Calu3 (cell line): ENCODE measurements at regions not wholly inside any gene's neighbourhood (a gene's known extent, or its start where the extent isn't known, plus 50 kb on each side); places are given as distances from the start of the nearest gene placed in this dataset.

ENCODE experiments used
- BruUV-seq: library from RNA; stranded (reverse); fragments of 400-500 nt; replicated peaks from 2 replicates; lab custom pipeline; 2021; lab: Mats Ljungman, UMichigan
- CTCF ChIA-PET: fragments of 300-600 bp; sonication (Branson Sonifier 250); formaldehyde crosslinking; loops from one replicate; lab custom pipeline; 2022; ENCODE audit warnings: antibody characterized with exemption; lab: Charles Lee
- DNase-seq: peaks from one replicate; pipeline ENCODE4 v3.0.0; 2022
- H3K27ac Mint-ChIP-seq: one replicate; pipeline ENCODE4 v1.8.0; 2022; ENCODE audit warnings: mixed read lengths; ENCODE audit not compliant: unreplicated experiment
- H3K27me3 Mint-ChIP-seq: one replicate; pipeline ENCODE4 v1.8.0; 2022; ENCODE audit warnings: mixed read lengths; ENCODE audit not compliant: unreplicated experiment
- H3K36me3 Mint-ChIP-seq: one replicate; pipeline ENCODE4 v1.8.0; 2022; ENCODE audit warnings: mild to moderate bottlenecking, moderate library complexity, mixed read lengths; ENCODE audit not compliant: insufficient read depth, unreplicated experiment
- H3K4me1 Mint-ChIP-seq: one replicate; pipeline ENCODE4 v1.8.0; 2022; ENCODE audit warnings: mild to moderate bottlenecking, low read depth, mixed read lengths; ENCODE audit not compliant: unreplicated experiment
- H3K4me3 Mint-ChIP-seq: one replicate; pipeline ENCODE4 v1.8.0; 2022; ENCODE audit warnings: mild to moderate bottlenecking, low read depth, moderate library complexity, mixed read lengths; ENCODE audit not compliant: unreplicated experiment
- H3K9me3 Mint-ChIP-seq: one replicate; pipeline ENCODE4 v1.8.0; 2022; ENCODE audit warnings: low read depth, mixed read lengths; ENCODE audit not compliant: unreplicated experiment
- CTCF ChIP-seq: fragments of 200-600 bp; IDR thresholded peaks from one replicate; pipeline ENCODE4 v1.8.0; 2022; ENCODE audit warnings: antibody characterized with exemption; ENCODE audit not compliant: unreplicated experiment
- intact Hi-C: fragments of 100-400 bp; cut with micrococcal nuclease; formaldehyde crosslinking; loops from one replicate; pipeline ENCODE4 v1.10.0; 2022; ENCODE audit not compliant: unreplicated experiment

DNA sequence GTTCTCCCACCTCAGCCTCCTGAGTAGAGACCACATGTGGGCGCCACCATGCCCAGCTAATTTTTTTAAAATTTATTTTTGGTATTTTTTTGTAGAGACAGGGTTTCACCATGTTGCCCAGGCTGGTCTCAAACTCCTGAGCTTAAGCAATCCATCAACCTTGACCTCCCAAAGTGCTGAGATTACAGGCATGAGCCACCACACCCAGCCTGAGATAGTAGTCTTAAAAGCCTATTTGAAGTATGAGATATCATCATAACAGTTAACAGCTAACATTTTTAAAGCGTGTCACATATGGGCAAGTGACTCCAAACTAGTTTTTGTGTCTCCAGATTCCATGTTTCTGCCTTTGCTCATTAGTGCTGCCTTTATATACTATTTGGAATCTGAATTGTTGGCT, 74.6 kb upstream of the WSCD2 start:
- CTCF ChIA-PET, result no interaction called here
- no peak for TF ChIP-seq CTCF
- Mint-ChIP-seq H3K9me3 (no peaks in the 10 kb centered on the region), H3K4me3 (no peak overlapping the region), H3K27ac (no peak overlapping the region), H3K27me3 (peaks cover 85% of the 10 kb centered on the region), H3K4me1 (no peaks in the 10 kb centered on the region), H3K36me3 (no peaks in the 10 kb centered on the region)
- BruUV-seq, result no TSS peak
- DNase-seq, result no peak
- intact Hi-C loops, result no loop called here

DNA sequence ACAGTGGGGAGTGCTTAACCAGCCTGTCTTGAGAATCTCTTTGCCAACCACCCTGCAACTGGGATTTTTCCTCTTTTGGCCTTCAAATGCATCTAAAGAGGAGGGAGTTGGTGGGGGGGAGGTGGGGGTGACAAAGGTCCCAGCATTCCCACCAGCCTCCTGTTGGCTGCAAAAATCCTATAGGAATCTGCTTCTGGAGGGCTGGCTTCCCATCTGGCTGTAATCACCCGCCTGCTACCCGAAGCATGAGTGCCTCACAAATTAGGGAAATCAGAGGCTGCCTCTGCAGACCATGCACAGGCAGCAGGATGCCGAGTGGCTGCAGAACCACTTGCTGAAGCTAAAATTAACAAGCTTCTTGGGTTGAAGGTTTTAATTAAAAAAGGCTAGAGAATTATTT, 73.9 kb upstream of the WSCD2 start:
- peaks cover 80% of the 10 kb centered on the region for H3K27me3 Mint-ChIP-seq
- intact Hi-C loops, result no loop called here
- H3K27ac Mint-ChIP-seq, result no peak overlapping the region
- no TSS peak for BruUV-seq
- CTCF ChIA-PET, result no interaction called here
- no peaks in the 10 kb centered on the region for H3K36me3 Mint-ChIP-seq
- H3K9me3 Mint-ChIP-seq, result no peaks in the 10 kb centered on the region
- TF ChIP-seq CTCF, result no peak
- DNase-seq, result no peak
- no peak overlapping the region for H3K4me3 Mint-ChIP-seq
- no peaks in the 10 kb centered on the region for H3K4me1 Mint-ChIP-seq

- no peak overlapping the region for H3K4me3 Mint-ChIP-seq
- intact Hi-C loops, result loop anchor here (5.0 to 10.0 kb wide), 2 partner anchors 397 to 435 kb away; no protein-coding TSS in a partner anchor
- CTCF ChIA-PET, result no interaction called here
- H3K9me3 Mint-ChIP-seq, result no peaks in the 10 kb centered on the region
- no peak for DNase-seq
- no peak for TF ChIP-seq CTCF
- H3K36me3 Mint-ChIP-seq, result no peaks in the 10 kb centered on the region
- no TSS peak for BruUV-seq
- no peaks in the 10 kb centered on the region for H3K4me1 Mint-ChIP-seq
- H3K27ac Mint-ChIP-seq, result no peak overlapping the region
- peaks cover 61% of the 10 kb centered on the region for H3K27me3 Mint-ChIP-seq
Measured at GRCh38 chr12:108060067-108060466, 69.0 kb upstream of the WSCD2 start.

DNA sequence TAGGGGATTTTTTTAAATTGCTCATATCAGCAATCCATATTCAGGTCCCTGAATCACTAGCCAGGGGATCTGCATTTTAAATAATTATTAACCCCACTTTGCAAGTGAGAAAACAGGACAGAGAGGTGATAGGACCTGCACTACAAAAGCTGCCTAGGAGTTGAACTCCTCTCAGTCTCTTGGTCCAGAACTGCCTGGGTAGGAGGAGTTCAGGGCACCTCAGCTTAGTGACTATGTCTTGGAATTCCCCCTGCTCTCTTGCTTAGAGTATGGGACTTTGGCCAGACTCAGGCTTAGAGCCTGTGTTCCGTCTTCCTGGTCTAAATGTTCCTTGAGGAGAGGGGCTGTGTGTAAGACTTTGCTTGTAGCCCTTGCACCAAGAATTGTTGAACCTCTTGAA, 68.2 kb upstream of the WSCD2 start:
- Mint-ChIP-seq H3K4me1 (no peaks in the 10 kb centered on the region), H3K4me3 (no peak overlapping the region), H3K27me3 (peaks cover 53% of the 10 kb centered on the region), H3K27ac (no peak overlapping the region), H3K9me3 (no peaks in the 10 kb centered on the region), H3K36me3 (no peaks in the 10 kb centered on the region)
- CTCF ChIA-PET, result interaction anchor here (0.6 kb wide), 1 partner anchor 432 kb away, joined by 3 read pairs; no protein-coding TSS in a partner anchor
- BruUV-seq, result no TSS peak
- intact Hi-C loops, result loop anchor here (5.0 to 10.0 kb wide), 2 partner anchors 396 to 434 kb away; no protein-coding TSS in a partner anchor
- DNase-seq, result no peak
- TF ChIP-seq CTCF, result no peak
